Esophagus mucosa (tissue), 1 donor: ENCODE measurements at regions not wholly inside any gene's neighbourhood (a gene's known extent, or its start where the extent isn't known, plus 50 kb on each side); places are given as distances from the start of the nearest gene placed in this dataset.

Experiments used
- ATAC-seq: fragments of 200-7000 bp; cut with Tn5 transposase; one replicate; pipeline ENCODE4 v1.9.1; 2020
- donor health status: DM: yes; HTN: yes; CAD: no.

GRCh38 chr7:46032942-46033341 is 111.9 kb upstream of the IGFBP3 start:
- ATAC-seq = no peak

- ATAC-seq = no peak
Measured at GRCh38 chr7:46032353-46032752, 111.3 kb upstream of the IGFBP3 start.

GRCh38 chr7:46029111-46029704 is 108.1 kb upstream of the IGFBP3 start:
- ATAC-seq = no peak

DNA sequence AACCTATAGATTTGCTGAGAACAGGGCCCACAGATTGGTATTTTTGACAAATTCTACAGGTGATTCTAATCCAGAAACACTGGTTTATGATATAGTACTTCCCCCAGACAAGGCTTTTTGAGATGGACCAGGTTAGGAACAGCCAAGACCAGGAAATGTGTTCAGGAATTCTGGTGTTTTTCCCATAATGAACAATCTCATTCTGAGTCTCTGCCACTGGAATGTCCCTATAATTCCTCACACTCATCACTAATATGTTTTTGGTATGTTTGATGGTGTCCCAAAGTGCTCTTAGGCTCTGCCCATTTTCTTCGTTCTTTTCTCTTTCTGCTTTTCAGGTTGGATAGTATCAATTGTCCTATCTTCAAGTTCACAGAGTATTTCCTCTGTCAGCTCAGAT is 107.2 kb upstream of the IGFBP3 start:
- no peak for ATAC-seq

DNA sequence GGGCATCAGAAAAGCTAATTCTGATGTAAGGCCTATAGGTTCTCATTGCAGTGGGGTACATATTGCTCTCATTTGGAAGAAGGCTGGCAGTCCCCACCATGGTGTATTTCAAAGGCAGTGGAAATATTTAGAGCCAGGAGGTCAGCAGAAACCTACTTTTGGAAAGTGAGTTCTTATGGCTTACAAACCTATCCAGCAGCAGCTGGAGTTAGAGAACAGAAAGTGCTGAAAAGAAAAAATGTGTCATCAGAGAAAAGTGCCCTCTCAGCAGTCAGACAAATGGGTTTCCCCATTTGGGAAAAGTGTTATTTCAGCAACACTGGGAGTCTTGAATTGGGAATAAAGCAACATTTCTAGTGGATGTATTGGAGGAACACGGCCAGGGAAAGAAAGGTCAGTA is 105.7 kb upstream of the IGFBP3 start:
- no peak for ATAC-seq

DNA sequence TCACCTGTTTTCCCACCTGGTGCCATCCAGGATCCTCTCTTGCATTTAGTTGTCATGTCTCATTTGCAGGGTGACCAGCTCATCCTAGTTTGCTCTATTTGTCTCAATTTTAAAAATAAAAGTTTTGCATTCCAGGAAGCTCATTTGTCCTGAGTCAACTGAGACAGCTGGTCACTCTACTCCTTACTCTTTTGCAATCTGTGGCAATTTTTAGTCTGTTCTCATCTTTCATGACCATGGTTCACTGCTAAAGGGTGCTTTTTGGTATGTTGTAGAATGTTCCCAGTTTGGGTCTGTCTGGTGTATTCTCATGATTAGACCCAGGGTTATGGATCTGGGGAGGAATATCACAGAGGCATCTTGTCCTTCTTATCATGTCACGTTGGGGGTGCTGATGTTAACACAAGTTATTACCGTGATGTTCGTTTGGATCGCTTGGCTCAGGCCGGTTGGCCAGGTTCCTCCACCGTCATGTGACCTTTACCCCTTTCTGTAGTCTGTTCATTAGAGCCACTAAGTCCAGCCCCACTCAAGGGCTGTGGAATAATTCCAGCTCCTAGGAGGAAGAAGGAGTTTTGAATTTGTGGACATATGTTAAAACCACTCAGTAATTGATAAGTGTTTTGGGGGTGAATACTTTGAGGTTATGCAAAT is 103.3 kb upstream of the IGFBP3 start:
- ATAC-seq = no peak

DNA sequence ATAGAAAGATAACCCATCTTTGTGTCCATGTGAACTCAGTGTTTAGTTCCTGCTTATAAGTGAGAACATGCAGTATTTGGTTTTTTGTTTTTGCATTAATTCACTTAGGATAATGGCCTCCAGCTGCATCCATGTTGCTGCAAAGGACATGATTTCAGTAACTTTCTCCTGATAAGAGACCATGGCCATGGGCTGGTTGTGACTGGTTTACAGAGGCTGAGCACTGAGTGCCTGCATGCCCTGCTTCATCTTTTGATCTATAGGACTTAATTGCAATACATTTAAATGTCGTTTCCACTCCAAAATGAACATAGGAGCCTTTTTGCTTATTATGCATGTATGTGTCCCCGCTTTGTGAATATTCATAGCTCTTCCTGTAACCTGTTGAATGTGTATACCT is 101.3 kb upstream of the IGFBP3 start:
- no peak for ATAC-seq

- ATAC-seq = no peak
Measured at GRCh38 chr7:46015107-46015868, 94.2 kb upstream of the IGFBP3 start.

- ATAC-seq = no peak
Measured at GRCh38 chr7:46011501-46011900, 90.4 kb upstream of the IGFBP3 start.

DNA sequence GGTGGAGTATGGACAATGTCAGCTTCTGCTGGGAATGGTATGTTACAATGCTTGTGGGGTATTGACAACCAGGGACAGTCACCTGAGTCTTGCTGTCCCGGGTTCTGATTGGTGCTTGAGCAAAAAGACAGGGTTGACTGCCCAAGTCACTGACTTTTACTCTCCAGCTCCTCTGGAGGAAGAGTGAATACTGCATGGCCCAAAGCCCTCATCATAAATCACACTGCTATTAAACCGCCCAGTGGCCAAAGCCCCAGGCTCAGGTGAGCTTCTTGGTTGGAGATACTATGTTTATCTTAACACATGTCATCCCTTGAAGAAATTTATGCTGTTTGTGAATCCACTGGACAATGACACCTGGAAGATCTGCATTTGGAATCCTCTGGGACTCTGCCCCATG is 90.0 kb upstream of the IGFBP3 start:
- ATAC-seq = no peak

GRCh38 chr7:46009211-46009610 is 88.1 kb upstream of the IGFBP3 start:
- no peak for ATAC-seq

DNA sequence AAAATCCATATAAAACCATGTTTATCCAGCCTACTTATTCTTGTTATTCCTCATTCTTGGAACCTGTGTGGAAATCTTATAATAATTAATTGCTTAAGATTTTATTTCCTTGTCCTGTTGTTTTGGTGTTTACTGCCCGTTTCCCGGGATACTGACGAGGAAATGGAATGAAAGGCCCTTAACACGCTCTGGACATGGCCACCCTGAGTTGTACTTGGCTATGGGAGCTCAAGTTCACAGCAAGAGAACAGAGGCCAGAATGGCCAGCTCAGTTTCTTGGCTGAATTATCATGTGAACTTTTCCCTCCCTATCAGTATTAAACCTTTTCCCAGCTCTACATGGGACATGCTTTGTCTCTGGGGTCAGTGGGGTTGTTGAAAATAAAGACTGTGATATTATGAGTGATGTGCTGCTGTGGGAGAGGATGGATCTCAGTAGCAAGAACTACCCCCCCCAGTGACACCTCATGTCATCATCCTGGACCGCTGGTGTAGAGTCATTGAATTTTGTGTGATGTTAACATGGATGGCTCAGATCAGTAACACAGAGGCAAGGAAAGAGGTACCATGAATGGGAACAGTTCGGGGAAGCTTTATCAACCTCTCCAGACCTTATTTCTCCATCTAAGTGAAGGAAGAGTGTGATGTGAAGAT is 87.0 kb upstream of the IGFBP3 start:
- ATAC-seq = no peak

GRCh38 chr7:46007194-46007593 is 86.1 kb upstream of the IGFBP3 start:
- ATAC-seq = no peak

- ATAC-seq = no peak
Measured at GRCh38 chr7:46006723-46007122, 85.7 kb upstream of the IGFBP3 start.

GRCh38 chr7:46006212-46006611 is 85.1 kb upstream of the IGFBP3 start:
- ATAC-seq = no peak

- no peak for ATAC-seq
Measured at GRCh38 chr7:46004965-46005364, 83.9 kb upstream of the IGFBP3 start.

DNA sequence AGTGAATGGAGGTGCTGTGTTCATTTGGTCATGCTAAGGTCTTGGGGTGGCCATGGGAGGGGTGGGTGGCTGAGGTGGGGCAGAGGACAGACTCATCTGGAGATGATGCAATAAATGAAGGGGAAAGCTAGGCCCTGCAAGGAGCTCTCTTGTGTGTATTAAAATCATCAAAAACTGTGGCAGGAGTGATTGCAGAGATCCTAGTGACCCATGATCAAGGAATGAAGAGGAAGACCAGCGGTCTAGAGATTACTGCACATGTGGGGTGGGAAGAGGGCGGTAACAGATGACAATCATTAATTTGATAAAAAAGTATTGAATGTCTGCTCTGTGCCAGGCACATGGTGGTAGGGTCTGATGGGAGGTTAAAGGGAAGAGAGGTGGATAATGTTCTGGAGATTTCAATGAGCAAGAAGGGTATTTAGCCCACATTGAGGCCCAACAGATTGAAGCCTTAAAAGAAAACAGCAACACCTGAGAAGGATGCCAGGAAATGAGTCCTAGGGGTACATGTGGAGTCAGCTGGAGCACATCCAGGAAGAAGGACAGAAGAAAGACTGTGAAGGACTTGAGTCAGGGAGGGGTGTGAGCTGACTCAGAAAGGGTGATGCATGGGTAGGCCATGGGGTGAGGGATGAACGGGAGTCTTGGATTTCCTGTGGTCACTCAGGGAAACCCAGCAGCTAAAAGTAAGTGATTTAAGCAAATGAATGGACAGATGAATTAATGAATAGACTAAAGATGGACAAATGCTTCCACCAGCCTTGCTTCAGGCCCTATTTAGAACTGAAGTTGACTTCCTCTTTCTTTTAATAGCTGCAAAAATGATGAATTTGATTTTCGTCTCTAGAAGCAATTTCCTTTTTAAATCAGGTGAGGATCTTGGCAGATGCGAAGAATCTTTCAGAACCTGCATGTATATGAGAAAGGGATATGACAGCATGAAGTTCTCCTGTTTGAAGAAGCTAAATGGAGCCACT is 83.1 kb upstream of the IGFBP3 start:
- no peak for ATAC-seq

GRCh38 chr7:46003161-46003560 is 82.1 kb upstream of the IGFBP3 start:
- no peak for ATAC-seq

DNA sequence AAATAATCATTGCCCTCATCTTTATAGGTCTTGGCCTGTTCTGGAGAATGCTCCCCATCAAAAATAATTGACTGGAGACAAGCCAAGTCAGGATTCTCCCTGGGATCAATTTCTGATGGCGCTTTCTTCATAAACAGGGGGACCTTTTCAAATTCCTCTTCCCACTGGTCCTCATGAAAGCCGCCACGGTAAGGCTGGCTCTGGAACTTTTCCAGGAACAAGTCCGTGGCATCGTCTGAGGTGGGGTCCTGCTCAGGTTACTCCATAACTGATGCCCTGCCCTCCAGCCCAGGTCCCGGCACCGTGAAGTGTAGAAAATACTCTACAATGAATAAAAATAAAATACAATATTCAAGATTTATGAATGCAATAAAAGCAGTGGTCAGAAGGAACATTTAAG is 79.4 kb upstream of the IGFBP3 start:
- ATAC-seq = no peak

- no peak for ATAC-seq
Measured at GRCh38 chr7:45999541-45999940, 78.5 kb upstream of the IGFBP3 start.

- ATAC-seq = no peak
Measured at GRCh38 chr7:45998506-45998905, 77.4 kb upstream of the IGFBP3 start.

DNA sequence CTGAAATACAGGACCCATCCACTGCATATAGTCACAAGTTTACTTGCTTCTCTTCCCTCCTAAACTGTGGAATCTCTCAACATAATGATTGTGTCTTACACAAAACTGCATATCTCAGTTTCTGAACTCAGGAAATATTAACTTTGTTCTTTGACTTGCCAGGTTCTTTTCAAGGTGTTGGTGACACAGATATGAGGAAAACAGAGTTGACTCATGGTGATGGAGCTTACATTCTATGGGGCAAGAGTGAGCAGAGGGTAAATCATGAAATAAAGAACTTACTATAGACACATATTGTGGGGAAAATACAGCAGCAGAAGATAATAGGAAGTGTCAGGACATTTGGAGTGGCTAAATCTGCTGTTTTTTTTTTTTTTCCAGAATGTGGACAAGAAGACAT is 72.5 kb upstream of the IGFBP3 start:
- no peak for ATAC-seq
